Karpas-422 (cell line): ENCODE measurements at regions not wholly inside any gene's neighbourhood (a gene's known extent, or its start where the extent isn't known, plus 50 kb on each side); places are given as distances from the start of the nearest gene placed in this dataset.
"Not testable (repeated sequence)": the region's sequence is repeated elsewhere in the genome, so short reads cannot be mapped to it uniquely, and the experiment has no call there.

ENCODE experiments used
- DNase-seq: peaks from one replicate; pipeline ENCODE4 v3.0.0-alpha.2; 2015
- H2AFZ ChIP-seq: fragments of 200-600 bp; sonication (generic); 2 replicates; pipeline ENCODE4 v1.6.1; 2014; ENCODE audit warnings: antibody characterized with exemption, low read length, mixed read lengths
- H3K27ac ChIP-seq: fragments of 200-600 bp; sonication (generic); 2 replicates; pipeline ENCODE4 v1.5.1; 2014; ENCODE audit warnings: mild to moderate bottlenecking, low read length, moderate library complexity
- H3K27me3 ChIP-seq: fragments of 200-600 bp; sonication (generic); 2 replicates; pipeline ENCODE4 v1.6.1; 2014; ENCODE audit warnings: low read length, mixed read lengths
- H3K36me3 ChIP-seq: fragments of 200-600 bp; sonication (generic); 2 replicates; pipeline ENCODE4 v1.6.1; 2014; ENCODE audit warnings: low read length, mixed read lengths; ENCODE audit not compliant: insufficient read depth
- H3K4me1 ChIP-seq: fragments of 200-600 bp; sonication (generic); 2 replicates; pipeline ENCODE4 v1.6.1; 2014; ENCODE audit warnings: mild to moderate bottlenecking, low read length, mixed read lengths
- H3K4me2 ChIP-seq: fragments of 200-600 bp; sonication (generic); 2 replicates; pipeline ENCODE4 v1.6.1; 2014; ENCODE audit warnings: low read length, low read depth, mild to moderate bottlenecking; ENCODE audit not compliant: poor library complexity, severe bottlenecking
- H3K4me3 ChIP-seq: fragments of 200-600 bp; sonication (generic); 2 replicates; pipeline ENCODE4 v1.5.1; 2014; ENCODE audit warnings: mild to moderate bottlenecking, antibody characterized with exemption, low read length, mixed read lengths
- H3K79me2 ChIP-seq: fragments of 200-600 bp; sonication (generic); 2 replicates; pipeline ENCODE4 v1.6.1; 2014; ENCODE audit warnings: mild to moderate bottlenecking, low read length, mixed read lengths
- H3K9ac ChIP-seq: fragments of 200-600 bp; sonication (generic); 2 replicates; pipeline ENCODE4 v1.6.0; 2014; ENCODE audit warnings: low read length
- H3K9me2 ChIP-seq: fragments of 200-600 bp; sonication (generic), shearing (Covaris generic); replicated peaks from 2 replicates; pipeline ENCODE4 v1.6.0; 2014; ENCODE audit warnings: mild to moderate bottlenecking, low read length, moderate library complexity; ENCODE audit not compliant: insufficient read depth
- H3K9me3 ChIP-seq: fragments of 300-700, 200-600 bp; sonication (generic); 2 replicates; pipeline ENCODE4 v1.6.1; 2014; ENCODE audit warnings: low read length, mixed read lengths
- H4K20me1 ChIP-seq: fragments of 200-600 bp; sonication (generic); 2 replicates; pipeline ENCODE4 v1.6.1; 2014; ENCODE audit warnings: mild to moderate bottlenecking, antibody characterized with exemption, low read length, low read depth; ENCODE audit not compliant: insufficient read depth

- Histone ChIP-seq H3K4me1 (no peaks in the 10 kb centered on the region), H2AFZ (no peak overlapping the region), H3K9ac (no peak overlapping the region), H4K20me1 (no peaks in the 10 kb centered on the region), H3K27me3 (no peaks in the 10 kb centered on the region), H3K4me2 (no peak overlapping the region), H3K4me3 (no peak overlapping the region), H3K9me3 (no peaks in the 10 kb centered on the region), H3K36me3 (no peaks in the 10 kb centered on the region), H3K27ac (no peak overlapping the region), H3K9me2 (no peaks in the 10 kb centered on the region), H3K79me2 (no peaks in the 10 kb centered on the region)
- no peak for DNase-seq
These were observed 66.0 kb upstream of the DHRS4 start for GRCh38 chr14:23887536-23887935.

DNA sequence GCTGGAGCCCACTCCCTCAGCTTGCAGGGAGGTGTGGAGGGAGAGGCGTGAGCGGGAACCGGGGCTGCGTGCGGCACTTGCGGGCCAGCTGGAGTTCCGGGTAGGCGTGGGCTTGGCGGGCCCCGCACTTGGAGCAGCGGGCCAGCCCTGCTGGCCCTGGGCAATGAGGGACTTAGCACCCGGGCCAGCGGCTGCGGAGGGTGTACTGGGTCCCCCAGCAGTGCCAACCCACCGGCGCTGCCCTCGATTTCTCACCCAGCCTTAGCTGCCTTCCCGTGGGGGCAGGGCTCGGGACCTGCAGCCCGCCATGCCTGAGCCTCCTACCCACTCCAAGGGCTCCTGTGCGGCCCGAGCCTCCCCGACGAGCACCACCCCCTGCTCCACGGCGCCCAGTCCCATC lies 61.9 kb upstream of the DHRS4 start:
- H3K4me2 ChIP-seq, H3K27me3 ChIP-seq, H3K9me2 ChIP-seq, H4K20me1 ChIP-seq, H3K4me1 ChIP-seq, H3K79me2 ChIP-seq, H3K4me3 ChIP-seq, H2AFZ ChIP-seq, H3K36me3 ChIP-seq, DNase-seq, H3K9me3 ChIP-seq, H3K27ac ChIP-seq, H3K9ac ChIP-seq: not testable (repeated sequence)

DNA sequence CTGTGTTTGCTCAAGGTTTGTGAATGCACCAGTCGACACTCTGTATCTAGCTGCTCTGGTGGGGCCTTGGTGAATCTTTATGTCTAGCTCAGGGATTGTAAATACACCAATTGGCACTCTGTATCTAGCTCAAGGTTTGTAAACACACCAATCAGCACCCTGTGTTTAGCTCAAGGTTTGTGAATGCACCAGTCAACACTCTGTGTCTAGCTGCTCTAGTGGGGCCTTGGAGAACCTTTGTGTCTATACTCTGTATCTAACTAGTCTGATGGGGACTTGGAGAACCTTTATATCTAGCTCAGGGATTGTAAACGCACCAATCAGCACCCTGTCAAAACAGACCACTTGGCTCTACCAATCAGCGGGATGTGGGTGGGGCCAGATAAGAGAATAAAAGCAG lies 61.3 kb upstream of the DHRS4 start:
- H3K4me3 ChIP-seq, H4K20me1 ChIP-seq: not testable (repeated sequence)

GRCh38 chr14:23894362-23895052 lies 59.1 kb upstream of the DHRS4 start:
- no peak overlapping the region for H3K4me2 ChIP-seq
- no peak overlapping the region for H3K4me3 ChIP-seq
- no peaks in the 10 kb centered on the region for H3K36me3 ChIP-seq
- no peaks in the 10 kb centered on the region for H3K9me2 ChIP-seq
- H4K20me1 ChIP-seq, result no peaks in the 10 kb centered on the region
- H3K27me3 ChIP-seq, result peaks cover 2% of the 10 kb centered on the region; the same call in 1 of the 2 replicates
- no peak overlapping the region for H3K9ac ChIP-seq
- H2AFZ ChIP-seq, result no peak overlapping the region
- no peaks in the 10 kb centered on the region for H3K79me2 ChIP-seq
- no peak overlapping the region for H3K27ac ChIP-seq
- no peak for DNase-seq
- H3K4me1 ChIP-seq, result peaks cover 4% of the 10 kb centered on the region; the same call in 1 of the 2 replicates
- H3K9me3 ChIP-seq, result no peaks in the 10 kb centered on the region

More for the DNA sequence above, 61.3 kb upstream of the DHRS4 start:
- not testable (repeated sequence) for H2AFZ ChIP-seq, H3K9me3 ChIP-seq, H3K9me2 ChIP-seq, H3K9ac ChIP-seq, H3K4me1 ChIP-seq, H3K27ac ChIP-seq, H3K36me3 ChIP-seq, H3K79me2 ChIP-seq, H3K4me2 ChIP-seq, H3K27me3 ChIP-seq, DNase-seq

DNA sequence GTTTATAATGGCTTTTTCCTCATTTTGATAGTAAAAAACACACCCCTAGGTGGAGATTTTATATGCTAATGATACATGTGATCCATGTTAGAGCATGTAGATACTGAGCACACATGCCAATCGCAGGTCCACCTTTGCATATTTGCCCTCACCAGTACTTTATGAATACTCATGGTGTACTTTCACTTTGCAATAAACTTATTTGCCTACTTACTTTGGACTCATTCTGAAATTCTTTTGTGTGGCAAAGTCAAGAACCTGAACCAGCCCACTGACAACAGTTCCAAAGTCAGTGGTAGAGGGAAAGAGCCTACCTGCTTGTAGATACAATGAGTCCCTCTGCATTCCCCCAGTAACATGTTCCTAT lies 58.5 kb upstream of the DHRS4 start:
- no peaks in the 10 kb centered on the region for H3K9me3 ChIP-seq
- H3K4me2 ChIP-seq, result no peak overlapping the region
- no peaks in the 10 kb centered on the region for H3K36me3 ChIP-seq
- H4K20me1 ChIP-seq, result no peaks in the 10 kb centered on the region
- no peak overlapping the region for H2AFZ ChIP-seq
- H3K27me3 ChIP-seq, result peaks cover 2% of the 10 kb centered on the region; the same call in 1 of the 2 replicates
- peaks cover 4% of the 10 kb centered on the region; the same call in 1 of the 2 replicates for H3K4me1 ChIP-seq
- no peaks in the 10 kb centered on the region for H3K9me2 ChIP-seq
- H3K9ac ChIP-seq, result no peak overlapping the region
- no peak overlapping the region for H3K4me3 ChIP-seq
- no peak for DNase-seq
- H3K27ac ChIP-seq, result no peak overlapping the region
- H3K79me2 ChIP-seq, result no peaks in the 10 kb centered on the region

DNA sequence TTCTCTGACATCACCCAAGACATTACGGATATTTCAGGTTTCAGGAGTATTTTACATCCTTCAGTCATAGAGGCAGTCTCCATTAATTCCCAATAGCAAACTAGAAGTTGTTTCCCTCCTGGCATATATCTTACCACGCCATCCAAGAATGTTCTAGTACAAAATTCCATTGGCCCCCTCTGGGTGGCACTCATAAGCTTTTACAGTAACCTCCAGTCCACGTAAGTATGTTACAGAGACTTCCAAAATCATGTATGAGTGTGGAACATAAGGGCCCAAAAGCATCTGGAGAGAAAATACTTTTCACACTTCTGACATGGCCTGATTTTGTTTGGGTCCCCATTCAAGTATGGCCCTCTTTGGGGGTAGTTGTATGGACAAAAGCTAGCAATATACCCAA lies 58.1 kb upstream of the DHRS4 start:
- Histone ChIP-seq H3K79me2 (no peaks in the 10 kb centered on the region), H3K9me2 (no peaks in the 10 kb centered on the region), H3K9me3 (no peaks in the 10 kb centered on the region), H3K27ac (no peak overlapping the region), H3K36me3 (no peaks in the 10 kb centered on the region), H3K27me3 (peaks cover 2% of the 10 kb centered on the region; the same call in 1 of the 2 replicates), H4K20me1 (no peaks in the 10 kb centered on the region), H3K4me2 (no peak overlapping the region), H3K4me3 (no peak overlapping the region), H3K9ac (no peak overlapping the region), H3K4me1 (peaks cover 4% of the 10 kb centered on the region; the same call in 1 of the 2 replicates), H2AFZ (no peak overlapping the region)
- DNase-seq, result peak; percentile 55

- H2AFZ ChIP-seq, result 0 out of 2 replicates have a peak overlapping the region, but pooled peaks have one; percentile 34
- DNase-seq, result no peak
These were observed 56.9 kb upstream of the DHRS4 start for GRCh38 chr14:23896609-23897153.

GRCh38 chr14:23897291-23897690 lies 56.3 kb upstream of the DHRS4 start:
- not testable (repeated sequence) for H3K4me3 ChIP-seq, DNase-seq

More at GRCh38 chr14:23896609-23897153, 56.9 kb upstream of the DHRS4 start:
- Histone ChIP-seq H3K4me3 (no peak overlapping the region), H3K27me3 (peaks cover 2% of the 10 kb centered on the region; the same call in 1 of the 2 replicates), H3K9me2 (no peaks in the 10 kb centered on the region), H3K27ac (no peak overlapping the region), H3K36me3 (no peaks in the 10 kb centered on the region), H3K9me3 (no peaks in the 10 kb centered on the region), H3K9ac (no peak overlapping the region), H4K20me1 (no peaks in the 10 kb centered on the region), H3K4me2 (no peak overlapping the region), H3K4me1 (peaks cover 4% of the 10 kb centered on the region; the same call in 1 of the 2 replicates), H3K79me2 (no peaks in the 10 kb centered on the region)

More at GRCh38 chr14:23897291-23897690, 56.3 kb upstream of the DHRS4 start:
- not testable (repeated sequence) for H3K27me3 ChIP-seq, H3K9ac ChIP-seq, H3K9me2 ChIP-seq, H4K20me1 ChIP-seq, H3K9me3 ChIP-seq, H2AFZ ChIP-seq, H3K27ac ChIP-seq, H3K79me2 ChIP-seq, H3K36me3 ChIP-seq, H3K4me2 ChIP-seq, H3K4me1 ChIP-seq
